Neuronal stem cell (in vitro differentiated cells): ENCODE measurements at regions not wholly inside any gene's neighbourhood (a gene's known extent, or its start where the extent isn't known, plus 50 kb on each side); places are given as distances from the start of the nearest gene placed in this dataset.

Source experiments
- DNase-seq: peaks from one replicate; pipeline ENCODE4 v3.0.0-alpha.2; 2013; ENCODE audit warnings: low spot score
- H2AFZ ChIP-seq: one replicate; pipeline ENCODE4 v1.6.1; 2013; ENCODE audit warnings: mild to moderate bottlenecking, low read length, inconsistent platforms
- H2AK5ac ChIP-seq: 2 replicates; pipeline ENCODE4 v1.6.1; 2013; ENCODE audit warnings: low read depth, mild to moderate bottlenecking, inconsistent platforms, low read length, moderate library complexity, mixed read lengths
- H2BK120ac ChIP-seq: 2 replicates; pipeline ENCODE4 v1.6.1; 2013; ENCODE audit warnings: low read depth, mild to moderate bottlenecking, inconsistent platforms, low read length, moderate library complexity, mixed read lengths
- H2BK12ac ChIP-seq: one replicate; pipeline ENCODE4 v1.6.1; 2013; ENCODE audit warnings: low read length, inconsistent platforms
- H2BK15ac ChIP-seq: 2 replicates; pipeline ENCODE4 v1.6.1; 2013; ENCODE audit warnings: mild to moderate bottlenecking, low read length, inconsistent platforms, mixed read lengths
- H2BK5ac ChIP-seq: one replicate; pipeline ENCODE4 v1.6.1; 2013; ENCODE audit warnings: inconsistent platforms, mild to moderate bottlenecking, low read length, moderate library complexity
- H3K14ac ChIP-seq: one replicate; pipeline ENCODE4 v1.6.1; 2013; ENCODE audit warnings: low read length, inconsistent platforms
- H3K18ac ChIP-seq: 2 replicates; pipeline ENCODE4 v1.6.1; 2013; ENCODE audit warnings: low read length, inconsistent platforms
- H3K23ac ChIP-seq: 2 replicates; pipeline ENCODE4 v1.6.1; 2013; ENCODE audit warnings: low read depth, mild to moderate bottlenecking, mixed read lengths, low read length, inconsistent platforms; ENCODE audit not compliant: poor library complexity
- H3K27ac ChIP-seq: replicated peaks from 3 replicates; pipeline ENCODE4 v1.5.1; 2013; ENCODE audit warnings: low read length, inconsistent platforms
- H3K27me3 ChIP-seq, 3 experiments: 2 replicates each; pipeline ENCODE4 v1.6.1; 2013; ENCODE audit warnings: low read length in 3 of 3, mild to moderate bottlenecking in 2 of 3, inconsistent platforms in 1 of 3, low read depth in 1 of 3, mixed read lengths in 1 of 3, moderate library complexity in 1 of 3; ENCODE audit not compliant: control insufficient read depth in 3 of 3, insufficient read depth in 3 of 3
- H3K36me3 ChIP-seq, 2 donors: replicated peaks in 1 of 2; 2 replicates each; pipeline ENCODE4 v1.6.1; 2013; ENCODE audit warnings: low read length in 2 of 2; ENCODE audit not compliant: control insufficient read depth in 2 of 2, insufficient read depth in 2 of 2
- H3K4ac ChIP-seq: 2 replicates; pipeline ENCODE4 v1.6.1; 2013; ENCODE audit warnings: inconsistent platforms, mild to moderate bottlenecking, low read length, moderate library complexity
- H3K4me1 ChIP-seq, 2 donors: 1 replicate in 1 of 2; 2 replicates in 1 of 2; pipeline ENCODE4 v1.6.1; 2013; ENCODE audit warnings: low read length in 2 of 2, low read depth in 1 of 2; ENCODE audit not compliant: control insufficient read depth in 2 of 2, insufficient read depth in 1 of 2
- H3K4me2 ChIP-seq: one replicate; pipeline ENCODE4 v1.6.1; 2013; ENCODE audit warnings: mild to moderate bottlenecking, low read length, inconsistent platforms; ENCODE audit not compliant: insufficient read depth, poor library complexity, severe bottlenecking
- H3K4me3 ChIP-seq, 2 donors: 2 replicates each; pipeline ENCODE4 v1.5.1; 2013; ENCODE audit warnings: low read length in 2 of 2, mild to moderate bottlenecking in 2 of 2, inconsistent platforms in 1 of 2, moderate library complexity in 1 of 2
- H3K79me1 ChIP-seq: one replicate; pipeline ENCODE4 v1.6.1; 2013; ENCODE audit warnings: low read depth, mild to moderate bottlenecking, inconsistent platforms, low read length, moderate library complexity
- H3K9ac ChIP-seq: one replicate; pipeline ENCODE4 v1.6.1; 2013; ENCODE audit warnings: mild to moderate bottlenecking, low read depth, low read length, inconsistent platforms; ENCODE audit not compliant: poor library complexity
- H3K9me3 ChIP-seq, 2 donors: replicated peaks in 1 of 2; 2 replicates each; pipeline versions ENCODE3 to v1.6.1; 2013; ENCODE audit warnings: low read length in 2 of 2, mild to moderate bottlenecking in 2 of 2, inconsistent platforms in 1 of 2, low read depth in 1 of 2, mixed read lengths in 1 of 2, moderate library complexity in 1 of 2; ENCODE audit not compliant: control insufficient read depth in 2 of 2, insufficient read depth in 1 of 2
- H4K8ac ChIP-seq: one replicate; pipeline ENCODE4 v1.6.1; 2013; ENCODE audit warnings: low read depth, mild to moderate bottlenecking, inconsistent platforms, low read length, moderate library complexity
- H4K91ac ChIP-seq: one replicate; pipeline ENCODE4 v1.6.1; 2013; ENCODE audit warnings: low read length, low read depth, mild to moderate bottlenecking, inconsistent platforms; ENCODE audit not compliant: poor library complexity
- WGBS, 2 donors: extraction: QIAGEN DNeasy Blood & Tissue Kit; methylation state at CpG; one replicate each; pipeline ENCODE4 v1.1.7; 2013; ENCODE audit warnings: missing lambda C conversion rate in 2 of 2, mixed read lengths in 1 of 2; ENCODE audit not compliant: insufficient read length in 2 of 2, insufficient replicate concordance in 1 of 2; ENCODE audit errors: extremely low coverage in 2 of 2; 5-methylcytosine and 5-hydroxymethylcytosine counted together

GRCh38 chr1:189782295-189782694 is 695.4 kb downstream of the BRINP3 start:
- Histone ChIP-seq H3K36me3 (no peaks in the 10 kb centered on the region), H3K14ac (no peak overlapping the region), H3K4ac (no peak overlapping the region), H4K8ac (no peak overlapping the region), H2AFZ (peak overlapping the region; percentile 78), H2BK12ac (no peak overlapping the region), H3K23ac (no peak overlapping the region), H3K4me2 (no peak overlapping the region), H3K27me3 (no peaks in the 10 kb centered on the region), H2BK15ac (no peak overlapping the region), H3K79me1 (no peaks in the 10 kb centered on the region), H3K9me3 (no peaks in the 10 kb centered on the region), H2AK5ac (no peak overlapping the region), H3K18ac (no peak overlapping the region), H3K4me3 (no peak overlapping the region), H2BK120ac (no peak overlapping the region), H3K4me1 (peaks cover 0 to 10% of the 10 kb centered on the region in 2 donors), H4K91ac (no peak overlapping the region), H3K27ac (no peak overlapping the region), H3K9ac (no peak overlapping the region), H2BK5ac (no peak overlapping the region)
- no CpG with 5 or more reads among the region's 2 CpGs for WGBS, 2 donors
- no peak for DNase-seq

- no peaks in the 10 kb centered on the region for H3K27me3 ChIP-seq
- WGBS, 2 donors = no CpG with 5 or more reads among the region's 2 CpGs
- H3K18ac ChIP-seq = no peak overlapping the region
- H2BK120ac ChIP-seq = no peak overlapping the region
- no peaks in the 10 kb centered on the region for H3K36me3 ChIP-seq
- DNase-seq = no peak
- no peak overlapping the region for H2BK12ac ChIP-seq
- no peak overlapping the region for H4K91ac ChIP-seq
- H2BK15ac ChIP-seq = no peak overlapping the region
- H4K8ac ChIP-seq = no peak overlapping the region
- no peak overlapping the region for H3K9ac ChIP-seq
- no peak overlapping the region for H3K4me2 ChIP-seq
- no peaks in the 10 kb centered on the region for H3K9me3 ChIP-seq
- H2BK5ac ChIP-seq = no peak overlapping the region
- H3K23ac ChIP-seq = no peak overlapping the region
- H3K27ac ChIP-seq = no peak overlapping the region
- H3K4me3 ChIP-seq = no peak overlapping the region
- no peak overlapping the region for H3K4ac ChIP-seq
- H3K14ac ChIP-seq = no peak overlapping the region
- no peak overlapping the region for H2AFZ ChIP-seq
- H2AK5ac ChIP-seq = no peak overlapping the region
- no peaks in the 10 kb centered on the region for H3K79me1 ChIP-seq
- H3K4me1 ChIP-seq = peaks cover 0 to 13% of the 10 kb centered on the region in 2 donors
Measured at GRCh38 chr1:189783456-189783855, 694.2 kb downstream of the BRINP3 start.

GRCh38 chr1:189786761-189787160 is 690.9 kb downstream of the BRINP3 start:
- WGBS, 2 donors = no CpG with 5 or more reads among the region's 5 CpGs
- no peak overlapping the region for H2BK120ac ChIP-seq
- H2BK12ac ChIP-seq = no peak overlapping the region
- peak overlapping the region; percentile 62 for H2AFZ ChIP-seq
- H4K91ac ChIP-seq = no peak overlapping the region
- no peak overlapping the region for H3K9ac ChIP-seq
- peak overlapping the region in 1 of 2 donors; percentile 6 for H3K4me3 ChIP-seq
- no peak for DNase-seq
- no peaks in the 10 kb centered on the region for H3K79me1 ChIP-seq
- H3K4ac ChIP-seq = no peak overlapping the region
- H3K23ac ChIP-seq = no peak overlapping the region
- no peak overlapping the region for H3K14ac ChIP-seq
- H3K4me2 ChIP-seq = no peak overlapping the region
- H2BK5ac ChIP-seq = no peak overlapping the region
- H2BK15ac ChIP-seq = no peak overlapping the region
- H3K4me1 ChIP-seq = peaks cover 0 to 13% of the 10 kb centered on the region in 2 donors
- no peak overlapping the region for H4K8ac ChIP-seq
- H3K18ac ChIP-seq = no peak overlapping the region
- H3K36me3 ChIP-seq = no peaks in the 10 kb centered on the region
- H3K9me3 ChIP-seq = no peaks in the 10 kb centered on the region
- no peak overlapping the region for H2AK5ac ChIP-seq
- H3K27me3 ChIP-seq = no peaks in the 10 kb centered on the region
- H3K27ac ChIP-seq = no peak overlapping the region

- H3K27ac ChIP-seq = no peak overlapping the region
- no peak for DNase-seq
- WGBS, 2 donors = no CpG with 5 or more reads among the region's 9 CpGs
Measured at GRCh38 chr1:189787201-189787600, 690.5 kb downstream of the BRINP3 start.

More at GRCh38 chr1:189787201-189787600, 690.5 kb downstream of the BRINP3 start:
- Histone ChIP-seq H2AK5ac (no peak overlapping the region), H3K36me3 (no peaks in the 10 kb centered on the region), H2AFZ (no peak overlapping the region), H3K9me3 (no peaks in the 10 kb centered on the region), H2BK120ac (no peak overlapping the region), H3K79me1 (no peaks in the 10 kb centered on the region), H3K23ac (no peak overlapping the region), H3K4me3 (peak overlapping the region in 1 of 2 donors; percentile 6), H2BK12ac (no peak overlapping the region), H4K8ac (no peak overlapping the region), H2BK5ac (no peak overlapping the region), H3K27me3 (no peaks in the 10 kb centered on the region), H3K14ac (no peak overlapping the region), H3K18ac (no peak overlapping the region), H3K4ac (no peak overlapping the region), H3K4me1 (peaks cover 0 to 13% of the 10 kb centered on the region in 2 donors), H4K91ac (no peak overlapping the region), H3K4me2 (no peak overlapping the region), H3K9ac (no peak overlapping the region), H2BK15ac (no peak overlapping the region)
